ENCODE measurements at regions not wholly inside any gene's neighbourhood (a gene's known extent, or its start where the extent isn't known, plus 50 kb on each side); places are given as distances from the start of the nearest gene placed in this dataset.

GRCh38 chr21:38654580-38654979 is 151.1 kb upstream of the ETS2 start:
- TF ChIP-seq, protein P1, sequence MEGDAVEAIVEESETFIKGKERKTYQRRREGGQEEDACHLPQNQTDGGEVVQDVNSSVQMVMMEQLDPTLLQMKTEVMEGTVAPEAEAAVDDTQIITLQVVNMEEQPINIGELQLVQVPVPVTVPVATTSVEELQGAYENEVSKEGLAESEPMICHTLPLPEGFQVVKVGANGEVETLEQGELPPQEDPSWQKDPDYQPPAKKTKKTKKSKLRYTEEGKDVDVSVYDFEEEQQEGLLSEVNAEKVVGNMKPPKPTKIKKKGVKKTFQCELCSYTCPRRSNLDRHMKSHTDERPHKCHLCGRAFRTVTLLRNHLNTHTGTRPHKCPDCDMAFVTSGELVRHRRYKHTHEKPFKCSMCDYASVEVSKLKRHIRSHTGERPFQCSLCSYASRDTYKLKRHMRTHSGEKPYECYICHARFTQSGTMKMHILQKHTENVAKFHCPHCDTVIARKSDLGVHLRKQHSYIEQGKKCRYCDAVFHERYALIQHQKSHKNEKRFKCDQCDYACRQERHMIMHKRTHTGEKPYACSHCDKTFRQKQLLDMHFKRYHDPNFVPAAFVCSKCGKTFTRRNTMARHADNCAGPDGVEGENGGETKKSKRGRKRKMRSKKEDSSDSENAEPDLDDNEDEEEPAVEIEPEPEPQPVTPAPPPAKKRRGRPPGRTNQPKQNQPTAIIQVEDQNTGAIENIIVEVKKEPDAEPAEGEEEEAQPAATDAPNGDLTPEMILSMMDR (IDR thresholded peaks at IDR 0.05) = no peak
- TF ChIP-seq POLR2A (IDR thresholded peaks at IDR 0.05) = no peak
